OCI-LY3 (cell line): ENCODE measurements at regions not wholly inside any gene's neighbourhood (a gene's known extent, or its start where the extent isn't known, plus 50 kb on each side); places are given as distances from the start of the nearest gene placed in this dataset.

Source experiments
- H2AFZ ChIP-seq: fragments of 200-600, 300-600 bp; shearing (Covaris generic); 2 replicates; pipeline ENCODE4 v1.6.0; 2014; ENCODE audit warnings: antibody characterized with exemption, low read depth, low read length
- H3K27ac ChIP-seq: fragments of 200-600, 300-600 bp; sonication (generic); 2 replicates; pipeline ENCODE4 v1.5.1; 2014; ENCODE audit warnings: mild to moderate bottlenecking, low read length, moderate library complexity, mixed read lengths
- H3K27me3 ChIP-seq: fragments of 200-600, 300-600 bp; sonication (generic); 2 replicates; pipeline ENCODE4 v1.6.1; 2014; ENCODE audit warnings: low read depth, low read length, mixed read lengths
- H3K36me3 ChIP-seq: fragments of 200-600, 300-600 bp; sonication (generic); replicated peaks from 2 replicates; pipeline ENCODE3; 2014; ENCODE audit warnings: low read depth, low read length, mixed read lengths
- H3K4me1 ChIP-seq: fragments of 300-600, 200-600 bp; sonication (generic); 2 replicates; pipeline ENCODE4 v1.6.1; 2014; ENCODE audit warnings: low read length, mixed read lengths
- H3K4me2 ChIP-seq: fragments of 200-600, 300-600 bp; sonication (generic); 2 replicates; pipeline ENCODE4 v1.6.1; 2014; ENCODE audit warnings: low read length, mixed read lengths
- H3K4me3 ChIP-seq: fragments of 300-600, 200-600 bp; sonication (generic); 2 replicates; pipeline ENCODE4 v1.5.1; 2014; ENCODE audit warnings: antibody characterized with exemption, mild to moderate bottlenecking, low read length, moderate library complexity
- H3K79me2 ChIP-seq: fragments of 300-600, 200-600 bp; shearing (Covaris generic); 2 replicates; pipeline ENCODE4 v1.6.1; 2014; ENCODE audit warnings: mild to moderate bottlenecking, low read length, mixed read lengths
- H3K9ac ChIP-seq: fragments of 300-600, 200-600 bp; shearing (Covaris generic); 2 replicates; pipeline ENCODE4 v1.6.0; 2014; ENCODE audit warnings: mild to moderate bottlenecking, low read length, moderate library complexity
- H3K9me3 ChIP-seq: fragments of 200-600, 300-600 bp; shearing (Covaris generic); 2 replicates; pipeline ENCODE4 v1.6.1; 2014; ENCODE audit warnings: low read length, mixed read lengths; ENCODE audit not compliant: insufficient read depth
- H4K20me1 ChIP-seq: fragments of 200-600, 300-600 bp; sonication (generic); 2 replicates; pipeline ENCODE4 v1.6.1; 2016; ENCODE audit warnings: low read length, mixed read lengths; ENCODE audit not compliant: insufficient read depth
- CTCF ChIP-seq: fragments of 200-600, 300-600 bp; sonication (generic); IDR thresholded peaks from 2 replicates; pipeline ENCODE4 v1.5.1; 2014; ENCODE audit warnings: antibody characterized with exemption, low read length, low read depth
- EZH2phosphoT487 ChIP-seq: fragments of 200-600 bp; shearing (Covaris generic); IDR thresholded peaks from 2 replicates; pipeline ENCODE4 v1.6.1; 2018; ENCODE audit warnings: antibody characterized with exemption, mixed run types, low read depth

GRCh38 chr7:125592331-125592730, 662.7 kb upstream of the POT1 start:
- H3K4me2 ChIP-seq: no peak overlapping the region
- no peaks in the 10 kb centered on the region for H3K36me3 ChIP-seq
- no peaks in the 10 kb centered on the region for H3K79me2 ChIP-seq
- H3K9me3 ChIP-seq: 0 out of 2 replicates have a peak, but pooled peaks cover 7% of the 10 kb centered on the region
- H2AFZ ChIP-seq: no peak overlapping the region
- no peak overlapping the region for H3K27ac ChIP-seq
- H3K4me3 ChIP-seq: no peak overlapping the region
- no peaks in the 10 kb centered on the region for H3K4me1 ChIP-seq
- H4K20me1 ChIP-seq: no peaks in the 10 kb centered on the region
- no peak overlapping the region for H3K9ac ChIP-seq
- H3K27me3 ChIP-seq: no peaks in the 10 kb centered on the region
- TF ChIP-seq CTCF: no peak
- TF ChIP-seq EZH2phosphoT487: no peak

GRCh38 chr7:125573126-125573525, 643.5 kb upstream of the POT1 start:
- H3K4me2 ChIP-seq: no peak overlapping the region
- no peaks in the 10 kb centered on the region for H3K27me3 ChIP-seq
- no peak overlapping the region for H3K9ac ChIP-seq
- no peak overlapping the region for H3K27ac ChIP-seq
- H3K79me2 ChIP-seq: no peaks in the 10 kb centered on the region
- no peaks in the 10 kb centered on the region for H3K36me3 ChIP-seq
- no peak overlapping the region for H3K4me3 ChIP-seq
- no peak overlapping the region for H2AFZ ChIP-seq
- H4K20me1 ChIP-seq: no peaks in the 10 kb centered on the region
- H3K9me3 ChIP-seq: no peaks in the 10 kb centered on the region
- peaks cover 22% of the 10 kb centered on the region for H3K4me1 ChIP-seq
- TF ChIP-seq CTCF: no peak
- TF ChIP-seq EZH2phosphoT487: no peak

GRCh38 chr7:125572414-125572813, 642.8 kb upstream of the POT1 start:
- Histone ChIP-seq H3K4me3 (no peak overlapping the region), H3K9me3 (no peaks in the 10 kb centered on the region), H3K79me2 (no peaks in the 10 kb centered on the region), H4K20me1 (no peaks in the 10 kb centered on the region), H3K27ac (no peak overlapping the region), H2AFZ (no peak overlapping the region), H3K27me3 (no peaks in the 10 kb centered on the region), H3K4me2 (no peak overlapping the region), H3K9ac (no peak overlapping the region), H3K36me3 (no peaks in the 10 kb centered on the region), H3K4me1 (peaks cover 22% of the 10 kb centered on the region)
- TF ChIP-seq EZH2phosphoT487 (no peak), CTCF (no peak)

- H3K27me3 ChIP-seq: no peaks in the 10 kb centered on the region
- H3K79me2 ChIP-seq: no peaks in the 10 kb centered on the region
- no peak overlapping the region for H3K4me2 ChIP-seq
- no peaks in the 10 kb centered on the region for H4K20me1 ChIP-seq
- H3K9ac ChIP-seq: no peak overlapping the region
- H2AFZ ChIP-seq: no peak overlapping the region
- H3K27ac ChIP-seq: peak overlapping the region; percentile 33
- H3K4me3 ChIP-seq: no peak overlapping the region
- H3K36me3 ChIP-seq: no peaks in the 10 kb centered on the region
- H3K4me1 ChIP-seq: peaks cover 22% of the 10 kb centered on the region
- TF ChIP-seq CTCF: no peak
- no peak for TF ChIP-seq EZH2phosphoT487
- no peaks in the 10 kb centered on the region for H3K9me3 ChIP-seq
Measured at GRCh38 chr7:125568799-125569198, 639.2 kb upstream of the POT1 start.
